Neural cell (in vitro differentiated cells): ENCODE measurements at regions not wholly inside any gene's neighbourhood (a gene's known extent, or its start where the extent isn't known, plus 50 kb on each side); places are given as distances from the start of the nearest gene placed in this dataset.

Experiments
- H2AFZ ChIP-seq: fragments of 200-600, 300-800 bp; sonication (generic), shearing (Covaris generic); 2 replicates; pipeline ENCODE4 v1.6.0; 2014; ENCODE audit warnings: low read depth, mild to moderate bottlenecking, antibody characterized with exemption, low read length, moderate library complexity
- H3F3A ChIP-seq: fragments of 200-600 bp; shearing (Covaris generic); 2 replicates; pipeline ENCODE4 v1.6.1; 2016; ENCODE audit warnings: mild to moderate bottlenecking, moderate library complexity, mixed read lengths, antibody characterized with exemption, low read length; ENCODE audit not compliant: insufficient read depth, poor library complexity, severe bottlenecking
- H3K27ac ChIP-seq: fragments of 200-600, 300-800 bp; sonication (generic), shearing (Covaris generic); 2 replicates; pipeline ENCODE4 v1.5.1; 2014; ENCODE audit warnings: mild to moderate bottlenecking, low read length, moderate library complexity
- H3K27me3 ChIP-seq: fragments of 300-800, 200-600 bp; sonication (generic), shearing (Covaris generic); 2 replicates; pipeline ENCODE4 v1.6.0; 2014; ENCODE audit warnings: mild to moderate bottlenecking, low read depth, low read length, moderate library complexity; ENCODE audit not compliant: insufficient read depth
- H3K36me3 ChIP-seq: fragments of 300-800, 200-600 bp; sonication (generic), shearing (Covaris generic); 2 replicates; pipeline ENCODE4 v1.5.1; 2014; ENCODE audit warnings: mild to moderate bottlenecking, antibody characterized with exemption, low read length, moderate library complexity; ENCODE audit not compliant: insufficient read depth
- H3K4me2 ChIP-seq: fragments of 300-800, 200-600 bp; sonication (generic), shearing (Covaris generic); 2 replicates; pipeline ENCODE4 v1.6.0; 2014; ENCODE audit warnings: mild to moderate bottlenecking, low read length
- H3K4me3 ChIP-seq: fragments of 300-800, 200-600 bp; sonication (generic), shearing (Covaris generic); 2 replicates; pipeline ENCODE4 v1.5.1; 2014; ENCODE audit warnings: mild to moderate bottlenecking, low read length, moderate library complexity
- H3K79me2 ChIP-seq: fragments of 200-600 bp; shearing (Covaris generic); replicated peaks from 2 replicates; pipeline ENCODE4 v1.6.0; 2014; ENCODE audit warnings: mild to moderate bottlenecking, low read length, moderate library complexity; ENCODE audit not compliant: insufficient read depth
- H3K9ac ChIP-seq: fragments of 300-800, 200-600 bp; sonication (generic), shearing (Covaris generic); 2 replicates; pipeline ENCODE4 v1.6.1; 2016; ENCODE audit warnings: mild to moderate bottlenecking, low read length, mixed read lengths
- H3K9me2 ChIP-seq: fragments of 200-600 bp; shearing (Covaris generic); 2 replicates; pipeline ENCODE4 v1.6.1; 2016; ENCODE audit warnings: mild to moderate bottlenecking, low read length, mixed read lengths; ENCODE audit not compliant: insufficient read depth
- H3K9me3 ChIP-seq: fragments of 200-600, 300-800 bp; sonication (generic), shearing (Covaris generic); 2 replicates; pipeline ENCODE4 v1.6.1; 2016; ENCODE audit warnings: mild to moderate bottlenecking, mixed run types, low read length, moderate library complexity, mixed read lengths
- H4K20me1 ChIP-seq: fragments of 200-600 bp; shearing (Covaris generic); 2 replicates; pipeline ENCODE4 v1.6.1; 2016; ENCODE audit warnings: mild to moderate bottlenecking, mixed run types; ENCODE audit not compliant: insufficient read depth
- CTCF ChIP-seq: fragments of 450-650 bp; IDR thresholded peaks from 2 replicates; pipeline ENCODE4 v1.5.1; 2014; ENCODE audit warnings: antibody characterized with exemption, mild to moderate bottlenecking, moderate library complexity; ENCODE audit not compliant: poor library complexity, severe bottlenecking
- EP300 ChIP-seq: fragments of 450-650 bp; conservative IDR thresholded peaks from 2 replicates; pipeline ENCODE4 v1.6.1; 2014; ENCODE audit warnings: antibody characterized with exemption, mild to moderate bottlenecking, moderate library complexity; ENCODE audit not compliant: poor library complexity, severe bottlenecking
- EZH2 ChIP-seq: fragments of 200-600, 300-800 bp; shearing (Covaris generic), sonication (generic); IDR thresholded peaks from 2 replicates; pipeline ENCODE4 v1.6.1; 2014; ENCODE audit warnings: antibody characterized with exemption, low read length, borderline replicate concordance, mild to moderate bottlenecking; ENCODE audit not compliant: insufficient read depth, poor library complexity, severe bottlenecking
- MXI1 ChIP-seq: fragments of 450-650 bp; conservative IDR thresholded peaks from 2 replicates; pipeline ENCODE4 v1.6.1; 2014; ENCODE audit warnings: antibody characterized with exemption, mild to moderate bottlenecking; ENCODE audit not compliant: poor library complexity, severe bottlenecking
- POLR2AphosphoS5 ChIP-seq: IDR thresholded peaks from 2 replicates; pipeline ENCODE4 v1.6.1; 2012
- RAD21 ChIP-seq: fragments of 450-650 bp; conservative IDR thresholded peaks from 2 replicates; pipeline ENCODE4 v1.6.1; 2014; ENCODE audit warnings: antibody characterized with exemption, mild to moderate bottlenecking, moderate library complexity
- REST ChIP-seq: IDR thresholded peaks from 2 replicates; pipeline ENCODE4 v1.6.1; 2012; ENCODE audit warnings: borderline replicate concordance
- SMC3 ChIP-seq: fragments of 450-650 bp; conservative IDR thresholded peaks from 2 replicates; pipeline ENCODE4 v1.6.1; 2014; ENCODE audit warnings: antibody characterized with exemption, mild to moderate bottlenecking, moderate library complexity; ENCODE audit not compliant: poor library complexity
- TAF1 ChIP-seq: IDR thresholded peaks from 2 replicates; pipeline ENCODE4 v1.6.1; 2012; ENCODE audit warnings: low read depth

- Histone ChIP-seq H3K27me3 (no peaks in the 10 kb centered on the region), H4K20me1 (no peaks in the 10 kb centered on the region), H3K4me2 (no peak overlapping the region), H3K4me3 (no peak overlapping the region), H2AFZ (no peak overlapping the region), H3K9me3 (no peaks in the 10 kb centered on the region), H3K27ac (no peak overlapping the region), H3K79me2 (no peaks in the 10 kb centered on the region), H3K9me2 (no peaks in the 10 kb centered on the region), H3K9ac (no peak overlapping the region), H3K36me3 (no peaks in the 10 kb centered on the region), H3F3A (no peaks in the 10 kb centered on the region)
- TF ChIP-seq POLR2AphosphoS5 (no peak), EP300 (no peak), RAD21 (no peak), TAF1 (no peak), CTCF (no peak), MXI1 (no peak), SMC3 (no peak), EZH2 (no peak), REST (no peak)
These were observed 1481.5 kb downstream of the EFNA5 start for GRCh38 chr5:106189121-106189809.

GRCh38 chr5:106185661-106186081 is 1485.1 kb downstream of the EFNA5 start:
- Histone ChIP-seq H3F3A (no peaks in the 10 kb centered on the region), H3K27ac (no peak overlapping the region), H3K36me3 (no peaks in the 10 kb centered on the region), H3K9me2 (no peaks in the 10 kb centered on the region), H3K4me2 (no peak overlapping the region), H3K4me3 (no peak overlapping the region), H3K9ac (no peak overlapping the region), H3K79me2 (no peaks in the 10 kb centered on the region), H3K27me3 (no peaks in the 10 kb centered on the region), H4K20me1 (no peaks in the 10 kb centered on the region), H3K9me3 (no peaks in the 10 kb centered on the region), H2AFZ (no peak overlapping the region)
- TF ChIP-seq POLR2AphosphoS5: no peak
- TF ChIP-seq SMC3: no peak
- no peak for TF ChIP-seq CTCF
- TF ChIP-seq EZH2: no peak
